ENCODE measurements at regions not wholly inside any gene's neighbourhood (a gene's known extent, or its start where the extent isn't known, plus 50 kb on each side); places are given as distances from the start of the nearest gene placed in this dataset.

DNA sequence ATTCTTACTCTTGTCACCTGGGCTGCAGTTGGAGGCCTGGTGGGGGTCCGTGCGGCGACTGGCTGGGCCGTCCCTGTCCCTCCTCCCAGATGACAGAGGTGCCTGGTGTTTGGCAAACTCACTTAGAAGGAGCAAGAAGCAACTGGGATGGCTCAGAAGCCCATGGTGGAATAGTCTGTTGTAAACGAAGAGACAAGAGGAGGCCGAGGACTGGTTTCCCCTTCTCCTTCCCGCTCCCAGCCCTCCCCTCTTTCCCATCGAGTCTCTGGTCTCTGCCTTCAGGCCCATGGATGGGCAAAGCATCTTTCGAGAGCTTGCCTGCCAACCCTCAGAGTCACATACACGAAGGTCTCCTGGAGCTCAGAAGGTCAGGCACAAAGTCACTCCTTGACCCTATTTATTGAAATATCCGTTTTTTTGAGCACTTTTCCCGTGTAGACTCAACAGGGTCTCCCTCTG, 364.4 kb downstream of the SEC14L1 start:
- WGBS, result 91% methylated on average over 12 of the region's 12 CpGs
- H3K27ac ChIP-seq (ENCODE audit: low read depth in 1 of 2, low read length in 2 of 2), result no peak overlapping the region
- DNase-seq (ENCODE audit: low spot score), result no peak

DNA sequence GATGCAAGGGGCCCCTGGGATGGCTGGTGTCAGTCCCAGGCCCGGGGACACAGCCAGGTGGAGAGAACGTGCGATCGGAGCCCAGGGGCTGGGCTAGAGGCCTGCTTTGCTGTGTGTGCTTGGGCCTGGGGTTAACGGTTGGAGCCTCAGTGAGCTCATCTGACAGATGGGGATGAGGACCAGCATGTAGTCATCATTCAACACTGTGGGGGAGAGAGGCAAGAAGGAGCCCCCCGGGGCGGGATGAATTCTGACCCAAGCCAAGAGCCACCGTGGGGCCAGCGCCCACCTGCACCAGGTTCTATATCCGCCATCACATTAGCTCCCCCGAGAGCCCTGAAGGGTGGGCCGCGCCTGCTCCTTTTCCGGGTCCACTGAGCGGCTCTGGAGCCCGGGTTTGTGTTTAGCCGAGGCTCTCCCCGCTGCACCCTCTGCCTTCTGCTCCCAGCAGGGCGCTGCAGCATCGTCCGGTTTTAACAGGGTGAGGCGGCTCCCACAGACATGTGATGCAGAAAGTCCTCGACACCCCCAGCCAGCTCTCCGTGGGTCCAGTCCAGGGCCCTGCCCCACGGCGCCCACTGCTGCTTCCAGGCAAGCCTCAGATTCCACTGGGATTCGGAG, 365.7 kb downstream of the SEC14L1 start:
- no peak overlapping the region for H3K27ac ChIP-seq (ENCODE audit: low read depth in 1 of 2, low read length in 2 of 2)
- TF ChIP-seq HNF4G (IDR thresholded peaks at IDR 0.05) (no peak), HNF4A (conservative IDR thresholded peaks at IDR 0.05) (no peak), TAF1 (conservative IDR thresholded peaks at IDR 0.05) (no peak), YY1 (IDR thresholded peaks at IDR 0.05) (no peak), JUND (IDR thresholded peaks at IDR 0.05) (no peak), FOXA1 (IDR thresholded peaks at IDR 0.05) (no peak), GABPA (IDR thresholded peaks at IDR 0.05 in 1 of 2, conservative IDR thresholded peaks at IDR 0.05 in 1 of 2) (no peak), NR2F2 (IDR thresholded peaks at IDR 0.05) (no peak), SP1 (IDR thresholded peaks at IDR 0.05) (no peak), RXRA (IDR thresholded peaks at IDR 0.05) (no peak), RAD21 (IDR thresholded peaks at IDR 0.05) (no peak), FOXA2 (IDR thresholded peaks at IDR 0.05) (no peak)
- TF ChIP-seq, protein P1, sequence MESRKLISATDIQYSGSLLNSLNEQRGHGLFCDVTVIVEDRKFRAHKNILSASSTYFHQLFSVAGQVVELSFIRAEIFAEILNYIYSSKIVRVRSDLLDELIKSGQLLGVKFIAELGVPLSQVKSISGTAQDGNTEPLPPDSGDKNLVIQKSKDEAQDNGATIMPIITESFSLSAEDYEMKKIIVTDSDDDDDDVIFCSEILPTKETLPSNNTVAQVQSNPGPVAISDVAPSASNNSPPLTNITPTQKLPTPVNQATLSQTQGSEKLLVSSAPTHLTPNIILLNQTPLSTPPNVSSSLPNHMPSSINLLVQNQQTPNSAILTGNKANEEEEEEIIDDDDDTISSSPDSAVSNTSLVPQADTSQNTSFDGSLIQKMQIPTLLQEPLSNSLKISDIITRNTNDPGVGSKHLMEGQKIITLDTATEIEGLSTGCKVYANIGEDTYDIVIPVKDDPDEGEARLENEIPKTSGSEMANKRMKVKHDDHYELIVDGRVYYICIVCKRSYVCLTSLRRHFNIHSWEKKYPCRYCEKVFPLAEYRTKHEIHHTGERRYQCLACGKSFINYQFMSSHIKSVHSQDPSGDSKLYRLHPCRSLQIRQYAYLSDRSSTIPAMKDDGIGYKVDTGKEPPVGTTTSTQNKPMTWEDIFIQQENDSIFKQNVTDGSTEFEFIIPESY (IDR thresholded peaks at IDR 0.05), result no peak
- TF ChIP-seq, protein P2, sequence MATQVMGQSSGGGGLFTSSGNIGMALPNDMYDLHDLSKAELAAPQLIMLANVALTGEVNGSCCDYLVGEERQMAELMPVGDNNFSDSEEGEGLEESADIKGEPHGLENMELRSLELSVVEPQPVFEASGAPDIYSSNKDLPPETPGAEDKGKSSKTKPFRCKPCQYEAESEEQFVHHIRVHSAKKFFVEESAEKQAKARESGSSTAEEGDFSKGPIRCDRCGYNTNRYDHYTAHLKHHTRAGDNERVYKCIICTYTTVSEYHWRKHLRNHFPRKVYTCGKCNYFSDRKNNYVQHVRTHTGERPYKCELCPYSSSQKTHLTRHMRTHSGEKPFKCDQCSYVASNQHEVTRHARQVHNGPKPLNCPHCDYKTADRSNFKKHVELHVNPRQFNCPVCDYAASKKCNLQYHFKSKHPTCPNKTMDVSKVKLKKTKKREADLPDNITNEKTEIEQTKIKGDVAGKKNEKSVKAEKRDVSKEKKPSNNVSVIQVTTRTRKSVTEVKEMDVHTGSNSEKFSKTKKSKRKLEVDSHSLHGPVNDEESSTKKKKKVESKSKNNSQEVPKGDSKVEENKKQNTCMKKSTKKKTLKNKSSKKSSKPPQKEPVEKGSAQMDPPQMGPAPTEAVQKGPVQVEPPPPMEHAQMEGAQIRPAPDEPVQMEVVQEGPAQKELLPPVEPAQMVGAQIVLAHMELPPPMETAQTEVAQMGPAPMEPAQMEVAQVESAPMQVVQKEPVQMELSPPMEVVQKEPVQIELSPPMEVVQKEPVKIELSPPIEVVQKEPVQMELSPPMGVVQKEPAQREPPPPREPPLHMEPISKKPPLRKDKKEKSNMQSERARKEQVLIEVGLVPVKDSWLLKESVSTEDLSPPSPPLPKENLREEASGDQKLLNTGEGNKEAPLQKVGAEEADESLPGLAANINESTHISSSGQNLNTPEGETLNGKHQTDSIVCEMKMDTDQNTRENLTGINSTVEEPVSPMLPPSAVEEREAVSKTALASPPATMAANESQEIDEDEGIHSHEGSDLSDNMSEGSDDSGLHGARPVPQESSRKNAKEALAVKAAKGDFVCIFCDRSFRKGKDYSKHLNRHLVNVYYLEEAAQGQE (IDR thresholded peaks at IDR 0.05), result no peak
- TF ChIP-seq, protein P3, sequence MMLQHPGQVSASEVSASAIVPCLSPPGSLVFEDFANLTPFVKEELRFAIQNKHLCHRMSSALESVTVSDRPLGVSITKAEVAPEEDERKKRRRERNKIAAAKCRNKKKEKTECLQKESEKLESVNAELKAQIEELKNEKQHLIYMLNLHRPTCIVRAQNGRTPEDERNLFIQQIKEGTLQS (IDR thresholded peaks at IDR 0.05), result no peak
- WGBS, result 90% methylated on average over 27 of the region's 27 CpGs
- no peak overlapping the region for H3K4me3 ChIP-seq (ENCODE audit: low read depth in 1 of 3, low read length in 3 of 3)
- H3K9me3 ChIP-seq (ENCODE audit: control insufficient read depth in 4 of 4, low read length in 3 of 4), result peaks cover 0 to under 1% (median 0%) of the 10 kb centered on the region in 4 donors
- DNase-seq (ENCODE audit: low spot score), result no peak
- H3K27me3 ChIP-seq (ENCODE audit: control insufficient read depth in 4 of 4, insufficient read depth in 4 of 4, low read length in 3 of 4), result no peaks in the 10 kb centered on the region
- no peak overlapping the region for H3K9ac ChIP-seq (ENCODE audit: low read depth in 1 of 2, low read length in 2 of 2)
- H3K36me3 ChIP-seq (ENCODE audit: control insufficient read depth in 4 of 4, insufficient read depth in 3 of 4, low read depth in 1 of 4, low read length in 3 of 4), result no peaks in the 10 kb centered on the region
- H3K4me1 ChIP-seq (ENCODE audit: control insufficient read depth in 4 of 4, insufficient read depth in 4 of 4, low read length in 3 of 4), result no peaks in the 10 kb centered on the region

More for the DNA sequence above, 364.4 kb downstream of the SEC14L1 start:
- Histone ChIP-seq H3K9me3 (ENCODE audit: control insufficient read depth in 4 of 4, low read length in 3 of 4) (no peaks in the 10 kb centered on the region), H3K4me1 (ENCODE audit: control insufficient read depth in 4 of 4, insufficient read depth in 4 of 4, low read length in 3 of 4) (no peaks in the 10 kb centered on the region), H3K36me3 (ENCODE audit: control insufficient read depth in 4 of 4, insufficient read depth in 3 of 4, low read depth in 1 of 4, low read length in 3 of 4) (no peaks in the 10 kb centered on the region), H3K27me3 (ENCODE audit: control insufficient read depth in 4 of 4, insufficient read depth in 4 of 4, low read length in 3 of 4) (no peaks in the 10 kb centered on the region), H3K4me3 (ENCODE audit: low read depth in 1 of 3, low read length in 3 of 3) (no peak overlapping the region), H3K9ac (ENCODE audit: low read depth in 1 of 2, low read length in 2 of 2) (no peak overlapping the region)
- TF ChIP-seq, protein P4, sequence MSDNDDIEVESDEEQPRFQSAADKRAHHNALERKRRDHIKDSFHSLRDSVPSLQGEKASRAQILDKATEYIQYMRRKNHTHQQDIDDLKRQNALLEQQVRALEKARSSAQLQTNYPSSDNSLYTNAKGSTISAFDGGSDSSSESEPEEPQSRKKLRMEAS (IDR thresholded peaks at IDR 0.05), result no peak

Measured in liver (tissue), 7 donors.